A549 (cell line): ENCODE measurements at regions not wholly inside any gene's neighbourhood (a gene's known extent, or its start where the extent isn't known, plus 50 kb on each side); places are given as distances from the start of the nearest gene placed in this dataset.

Experiments
- ATAC-seq, 2 experiments: fragments of 200-7000 bp in 1 of 2; fragments of >200 bp in 1 of 2; cut with Nextera tagmentation in 1 of 2; cut with Tn5 transposase in 1 of 2; 3 replicates each; pipeline versions ENCODE4 v1.8.0 to v1.9.1; 2018 to 2020; ENCODE audit warnings: mild to moderate bottlenecking in 1 of 2, moderate library complexity in 1 of 2
- CTCF ChIA-PET: fragments of 300-600 bp; sonication (Branson Sonifier 250); formaldehyde crosslinking; extraction: SDS; loops from one replicate; lab custom pipeline; 2021; ENCODE audit warnings: antibody characterized with exemption, inconsistent platforms; lab: Yijun Ruan, JAX
- POLR2A ChIA-PET: fragments of 350-600 bp; formaldehyde crosslinking; extraction: SDS; loops from one replicate; lab custom pipeline; 2021; ENCODE audit warnings: antibody characterized with exemption, inconsistent platforms; lab: Yijun Ruan, JAX
- DNase-seq, 2 experiments: peaks; one replicate each; pipeline versions ENCODE4 v3.0.0 to v3.0.0-alpha.2; 2011 to 2016; ENCODE audit warnings: low read depth in 1 of 2, low spot score in 1 of 2
- FAIRE-seq: peaks from 2 replicates; lab custom pipeline; 2011; peaks lifted over from hg19 to GRCh38; lab: Jason Lieb, UNC
- H3K27ac ChIP-seq, 2 experiments: fragments of >200 bp; sonication (Bioruptor Twin); formaldehyde crosslinking; 3 replicates each; pipeline ENCODE4 v1.5.1; 2016 to 2017
- H3K4me1 ChIP-seq: fragments of >200 bp; sonication (Bioruptor Twin); formaldehyde crosslinking; 3 replicates; pipeline ENCODE4 v1.6.1; 2016
- H3K4me2 ChIP-seq: fragments of >200 bp; sonication (Bioruptor Twin); formaldehyde crosslinking; 3 replicates; pipeline ENCODE4 v1.6.1; 2016
- H3K4me3 ChIP-seq: fragments of >200 bp; sonication (Bioruptor Twin); formaldehyde crosslinking; 3 replicates; pipeline ENCODE4 v1.5.1; 2016
- H3K9me3 ChIP-seq: fragments of >200 bp; sonication (Bioruptor Twin); formaldehyde crosslinking; 3 replicates; pipeline ENCODE4 v1.6.1; 2016
- EHF ChIP-seq: fragments of 250-450 bp; sonication (Bioruptor Pico); IDR thresholded peaks from 2 replicates; pipeline ENCODE4 v1.5.0; 2020; ENCODE audit warnings: mild to moderate bottlenecking
- EHMT2 ChIP-seq: fragments of 200-600 bp; sonication (generic); IDR thresholded peaks from 2 replicates; pipeline ENCODE4 v1.6.1; 2016; ENCODE audit warnings: antibody characterized with exemption, low read depth, mild to moderate bottlenecking, moderate library complexity
- FOSB ChIP-seq: fragments of 250-450 bp; sonication (Bioruptor Pico); IDR thresholded peaks from 2 replicates; pipeline ENCODE4 v1.5.0; 2020; ENCODE audit warnings: mild to moderate bottlenecking, moderate library complexity
- FOSL2 ChIP-seq, 2 experiments: fragments of 450-650 bp in 1 of 2; fragments of >200 bp in 1 of 2; sonication (Bioruptor Twin) in 1 of 2; formaldehyde crosslinking; IDR thresholded peaks; 2 replicates each; pipeline versions ENCODE4 v1.5.0 to v1.6.1; 2016 to 2020; ENCODE audit warnings: mild to moderate bottlenecking in 1 of 2, moderate library complexity in 1 of 2
- FOXS1 ChIP-seq: fragments of 250-450 bp; sonication (Bioruptor Pico); IDR thresholded peaks from 2 replicates; pipeline ENCODE4 v1.5.0; 2020; ENCODE audit warnings: mild to moderate bottlenecking, moderate library complexity
- HDAC2 ChIP-seq: fragments of 200-600 bp; sonication (generic); IDR thresholded peaks from 2 replicates; pipeline ENCODE4 v1.6.1; 2016
- HOXA7 ChIP-seq: fragments of 250-450 bp; sonication (Bioruptor Pico); IDR thresholded peaks from 2 replicates; pipeline ENCODE4 v1.5.0; 2020; ENCODE audit warnings: mild to moderate bottlenecking, moderate library complexity
- HOXB13 ChIP-seq: fragments of 250-450 bp; sonication (Bioruptor Pico); IDR thresholded peaks from 2 replicates; pipeline ENCODE4 v1.5.0; 2020; ENCODE audit warnings: low read depth, mild to moderate bottlenecking, moderate library complexity
- HOXB5 ChIP-seq: fragments of 250-450 bp; sonication (Bioruptor Pico); IDR thresholded peaks from 2 replicates; pipeline ENCODE4 v1.5.0; 2020; ENCODE audit warnings: mild to moderate bottlenecking, moderate library complexity
- JUNB ChIP-seq: fragments of >200 bp; sonication (Bioruptor Twin); formaldehyde crosslinking; IDR thresholded peaks from 2 replicates; pipeline ENCODE4 v1.6.1; 2016
- KDM5A ChIP-seq: fragments of 200-600 bp; sonication (generic); IDR thresholded peaks from 2 replicates; pipeline ENCODE4 v1.6.1; 2016; ENCODE audit warnings: antibody characterized with exemption, mild to moderate bottlenecking
- MYC ChIP-seq: IDR thresholded peaks from 2 replicates; pipeline ENCODE4 v1.6.1; 2012; ENCODE audit warnings: mild to moderate bottlenecking, inconsistent platforms, low read length, improper control_type of control experiment, borderline replicate concordance
- POLR2AphosphoS2 ChIP-seq: conservative IDR thresholded peaks from 2 replicates; pipeline ENCODE4 v1.6.1; 2012; ENCODE audit warnings: low read length, improper control_type of control experiment, inconsistent platforms
- RAD21 ChIP-seq, 2 experiments: fragments of >200 bp in 1 of 2; sonication (Bioruptor Twin) in 1 of 2; formaldehyde crosslinking in 1 of 2; IDR thresholded peaks in 1 of 2; conservative IDR thresholded peaks in 1 of 2; 2 replicates in 1 of 2; 3 replicates in 1 of 2; pipeline ENCODE4 v1.6.1; 2012 to 2018; ENCODE audit warnings: inconsistent platforms in 1 of 2
- RARB ChIP-seq: fragments of 250-450 bp; sonication (Bioruptor Pico); IDR thresholded peaks from 2 replicates; pipeline ENCODE4 v1.8.0; 2021; ENCODE audit warnings: mild to moderate bottlenecking, moderate library complexity
- RCOR1 ChIP-seq: fragments of 150-350 bp; IDR thresholded peaks from 2 replicates; pipeline ENCODE4 v1.6.1; 2014; ENCODE audit warnings: antibody characterized with exemption, low read length, low read depth
- RNF2 ChIP-seq: fragments of 200-600 bp; sonication (generic); IDR thresholded peaks from 2 replicates; pipeline ENCODE4 v1.6.1; 2016; ENCODE audit warnings: low read depth, mild to moderate bottlenecking, antibody characterized with exemption, moderate library complexity, borderline replicate concordance
- SMC3 ChIP-seq: fragments of >200 bp; sonication (Bioruptor Twin); formaldehyde crosslinking; IDR thresholded peaks from 3 replicates; pipeline ENCODE4 v1.6.1; 2018; ENCODE audit warnings: inconsistent platforms
- SREBF2 ChIP-seq: fragments of 450-650 bp; IDR thresholded peaks from 2 replicates; pipeline ENCODE4 v1.6.1; 2014; ENCODE audit warnings: mild to moderate bottlenecking, moderate library complexity
- TP53 ChIP-seq: fragments of 250-450 bp; sonication (Bioruptor Pico); IDR thresholded peaks from 2 replicates; pipeline ENCODE4 v1.5.0; 2021; ENCODE audit warnings: mild to moderate bottlenecking, moderate library complexity
- ZNF302 ChIP-seq: fragments of 250-450 bp; sonication (Bioruptor Pico); IDR thresholded peaks from 2 replicates; pipeline ENCODE4 v1.9.0; 2021; ENCODE audit warnings: inconsistent platforms, mild to moderate bottlenecking, moderate library complexity
- WGBS: methylation state at CpG from one replicate; pipeline ENCODE4 v1.1.6; 2017; ENCODE audit errors: missing lambda C conversion rate; 5-methylcytosine and 5-hydroxymethylcytosine counted together
- TF ChIP-seq, protein P1 (sequence below): IDR thresholded peaks from 2 replicates; pipeline ENCODE4 v1.6.1; 2012
- TF ChIP-seq, protein P2 (sequence below): fragments of 250-450 bp; sonication (Bioruptor Pico); IDR thresholded peaks from 2 replicates; pipeline ENCODE4 v1.5.0; 2021; ENCODE audit warnings: mild to moderate bottlenecking, moderate library complexity, borderline replicate concordance
- TF ChIP-seq, protein P3 (sequence below): fragments of >200 bp; sonication (Bioruptor Twin); formaldehyde crosslinking; IDR thresholded peaks from 3 replicates; pipeline ENCODE4 v1.6.1; 2016
- TF ChIP-seq, protein P4 (sequence below): fragments of 250-450 bp; sonication (Bioruptor Pico); IDR thresholded peaks from 2 replicates; pipeline ENCODE4 v1.5.0; 2020; ENCODE audit warnings: low read depth, mild to moderate bottlenecking, moderate library complexity
- TF ChIP-seq, protein P5 (sequence below): IDR thresholded peaks from 2 replicates; pipeline ENCODE4 v1.6.1; 2012

DNA sequence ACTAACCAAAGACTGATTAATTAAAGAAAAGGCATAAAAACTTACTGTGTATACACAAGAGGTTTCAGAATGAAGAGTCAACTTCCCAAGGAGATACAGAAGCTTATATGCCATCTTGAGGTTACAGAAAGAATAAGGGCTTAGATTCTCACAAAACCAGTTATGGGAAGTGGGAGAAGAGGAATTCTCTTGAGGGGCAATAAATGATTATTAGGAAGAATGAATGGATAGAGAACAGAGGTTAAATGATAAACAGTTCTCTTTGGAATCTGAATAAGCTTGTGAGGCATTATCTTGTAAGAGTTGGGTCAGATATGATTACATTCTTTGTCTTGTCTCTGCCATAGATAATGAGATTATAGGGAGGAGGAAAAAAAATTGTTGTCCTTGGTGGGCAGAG, 126.7 kb upstream of the SPATA16 start:
- no peak for ATAC-seq
- FAIRE-seq, result no peak
- POLR2A ChIA-PET, result no interaction called here
- Histone ChIP-seq H3K27ac (no peak overlapping the region), H3K9me3 (no peaks in the 10 kb centered on the region), H3K4me3 (no peak overlapping the region), H3K4me2 (no peak overlapping the region), H3K4me1 (no peaks in the 10 kb centered on the region)
- no peak for DNase-seq
- CTCF ChIA-PET, result no interaction called here
- TF ChIP-seq POLR2AphosphoS2 (no peak), MYC (no peak), TP53 (CRISPR knock-in tag) (no peak), HOXB5 (CRISPR knock-in tag) (no peak), SREBF2 (no peak), KDM5A (no peak), HOXB13 (no peak), JUNB (no peak), HDAC2 (no peak)
- TF ChIP-seq, protein P1, sequence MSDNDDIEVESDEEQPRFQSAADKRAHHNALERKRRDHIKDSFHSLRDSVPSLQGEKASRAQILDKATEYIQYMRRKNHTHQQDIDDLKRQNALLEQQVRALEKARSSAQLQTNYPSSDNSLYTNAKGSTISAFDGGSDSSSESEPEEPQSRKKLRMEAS, result no peak
- TF ChIP-seq, protein P2, sequence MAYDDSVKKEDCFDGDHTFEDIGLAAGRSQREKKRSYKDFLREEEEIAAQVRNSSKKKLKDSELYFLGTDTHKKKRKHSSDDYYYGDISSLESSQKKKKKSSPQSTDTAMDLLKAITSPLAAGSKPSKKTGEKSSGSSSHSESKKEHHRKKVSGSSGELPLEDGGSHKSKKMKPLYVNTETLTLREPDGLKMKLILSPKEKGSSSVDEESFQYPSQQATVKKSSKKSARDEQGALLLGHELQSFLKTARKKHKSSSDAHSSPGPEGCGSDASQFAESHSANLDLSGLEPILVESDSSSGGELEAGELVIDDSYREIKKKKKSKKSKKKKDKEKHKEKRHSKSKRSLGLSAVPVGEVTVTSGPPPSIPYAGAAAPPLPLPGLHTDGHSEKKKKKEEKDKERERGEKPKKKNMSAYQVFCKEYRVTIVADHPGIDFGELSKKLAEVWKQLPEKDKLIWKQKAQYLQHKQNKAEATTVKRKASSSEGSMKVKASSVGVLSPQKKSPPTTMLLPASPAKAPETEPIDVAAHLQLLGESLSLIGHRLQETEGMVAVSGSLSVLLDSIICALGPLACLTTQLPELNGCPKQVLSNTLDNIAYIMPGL (CRISPR knock-in tag), result no peak

DNA sequence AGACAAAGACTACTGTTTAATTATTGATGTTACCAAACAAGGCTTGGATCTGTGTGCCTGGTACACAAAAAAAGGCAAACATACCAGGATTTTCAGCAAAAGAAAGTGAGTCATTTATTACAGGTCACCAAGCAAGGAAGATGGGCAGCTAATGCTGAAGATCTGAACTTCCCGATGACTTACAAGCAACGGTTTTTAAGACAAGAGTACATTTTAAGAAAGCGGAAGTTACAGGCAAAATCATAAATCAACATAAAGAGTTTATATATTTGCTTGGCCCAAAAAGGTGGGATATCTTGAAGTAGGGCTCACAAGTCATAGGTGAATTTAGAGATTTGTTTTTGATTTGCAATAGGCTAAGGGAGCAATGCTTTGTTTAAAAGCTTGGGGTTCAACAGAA, 125.4 kb upstream of the SPATA16 start:
- ATAC-seq (no peak), FAIRE-seq (no peak), DNase-seq (no peak)
- no peak for TF ChIP-seq KDM5A
- TF ChIP-seq, protein P3, sequence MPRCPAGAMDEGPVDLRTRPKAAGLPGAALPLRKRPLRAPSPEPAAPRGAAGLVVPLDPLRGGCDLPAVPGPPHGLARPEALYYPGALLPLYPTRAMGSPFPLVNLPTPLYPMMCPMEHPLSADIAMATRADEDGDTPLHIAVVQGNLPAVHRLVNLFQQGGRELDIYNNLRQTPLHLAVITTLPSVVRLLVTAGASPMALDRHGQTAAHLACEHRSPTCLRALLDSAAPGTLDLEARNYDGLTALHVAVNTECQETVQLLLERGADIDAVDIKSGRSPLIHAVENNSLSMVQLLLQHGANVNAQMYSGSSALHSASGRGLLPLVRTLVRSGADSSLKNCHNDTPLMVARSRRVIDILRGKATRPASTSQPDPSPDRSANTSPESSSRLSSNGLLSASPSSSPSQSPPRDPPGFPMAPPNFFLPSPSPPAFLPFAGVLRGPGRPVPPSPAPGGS, result no peak
- no peak for TF ChIP-seq ZNF302 (CRISPR knock-in tag)
- no peak for TF ChIP-seq EHMT2
- TF ChIP-seq FOXS1 (CRISPR knock-in tag), result no peak
- no peak for TF ChIP-seq HOXB13
- TF ChIP-seq, protein P2 (CRISPR knock-in tag), result no peak
- TF ChIP-seq HOXA7 (CRISPR knock-in tag), result no peak
- no peak for TF ChIP-seq RNF2
- TF ChIP-seq FOSL2 (IDR thresholded peaks at IDR 0.05), result no peak
- TF ChIP-seq FOSL2 (CRISPR knock-in tag; IDR thresholded peaks at IDR 0.05), result no peak
- no peak for TF ChIP-seq EHF (CRISPR knock-in tag)
- TF ChIP-seq RCOR1, result no peak
- no peak for TF ChIP-seq RARB
- TF ChIP-seq SMC3, result no peak
- no peak for TF ChIP-seq FOSB (CRISPR knock-in tag)
- TF ChIP-seq, protein P4, sequence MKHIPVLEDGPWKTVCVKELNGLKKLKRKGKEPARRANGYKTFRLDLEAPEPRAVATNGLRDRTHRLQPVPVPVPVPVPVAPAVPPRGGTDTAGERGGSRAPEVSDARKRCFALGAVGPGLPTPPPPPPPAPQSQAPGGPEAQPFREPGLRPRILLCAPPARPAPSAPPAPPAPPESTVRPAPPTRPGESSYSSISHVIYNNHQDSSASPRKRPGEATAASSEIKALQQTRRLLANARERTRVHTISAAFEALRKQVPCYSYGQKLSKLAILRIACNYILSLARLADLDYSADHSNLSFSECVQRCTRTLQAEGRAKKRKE (CRISPR knock-in tag), result no peak
- TF ChIP-seq, protein P5, sequence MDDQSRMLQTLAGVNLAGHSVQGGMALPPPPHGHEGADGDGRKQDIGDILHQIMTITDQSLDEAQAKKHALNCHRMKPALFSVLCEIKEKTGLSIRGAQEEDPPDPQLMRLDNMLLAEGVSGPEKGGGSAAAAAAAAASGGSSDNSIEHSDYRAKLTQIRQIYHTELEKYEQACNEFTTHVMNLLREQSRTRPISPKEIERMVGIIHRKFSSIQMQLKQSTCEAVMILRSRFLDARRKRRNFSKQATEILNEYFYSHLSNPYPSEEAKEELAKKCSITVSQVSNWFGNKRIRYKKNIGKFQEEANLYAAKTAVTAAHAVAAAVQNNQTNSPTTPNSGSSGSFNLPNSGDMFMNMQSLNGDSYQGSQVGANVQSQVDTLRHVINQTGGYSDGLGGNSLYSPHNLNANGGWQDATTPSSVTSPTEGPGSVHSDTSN, result no peak
- TF ChIP-seq RAD21 (conservative IDR thresholded peaks at IDR 0.05 in 1 of 2, IDR thresholded peaks at IDR 0.05 in 1 of 2), result no peak
- no peaks in the 10 kb centered on the region for H3K9me3 ChIP-seq
- CTCF ChIA-PET, result no interaction called here
- 28% methylated on average over 3 of the region's 3 CpGs for WGBS
- POLR2A ChIA-PET, result no interaction called here
- no peak overlapping the region for H3K27ac ChIP-seq
- H3K4me3 ChIP-seq, result no peak overlapping the region
- H3K4me2 ChIP-seq, result no peak overlapping the region
- no peaks in the 10 kb centered on the region for H3K4me1 ChIP-seq
